Right atrium auricular region (tissue), 2 donors: ENCODE measurements at regions not wholly inside any gene's neighbourhood (a gene's known extent, or its start where the extent isn't known, plus 50 kb on each side); places are given as distances from the start of the nearest gene placed in this dataset.

Experiments used
- DNase-seq: peaks from one replicate; pipeline ENCODE4 v3.0.0-alpha.2; 2019; ENCODE audit warnings: low spot score
- H3K27ac ChIP-seq, 2 donors: fragments of 200-600 bp; sonication (generic); 1 replicate in 1 of 2; 2 replicates in 1 of 2; pipeline ENCODE4 v1.5.1; 2016 to 2019
- H3K27me3 ChIP-seq, 2 donors: fragments of 200-600 bp; sonication (generic); one replicate each; pipeline versions ENCODE4 v1.5.1 to v1.6.0; 2017 to 2019
- H3K36me3 ChIP-seq: fragments of 200-600 bp; sonication (generic); one replicate; pipeline ENCODE4 v1.5.1; 2016
- H3K4me1 ChIP-seq, 2 donors: fragments of 200-600 bp; sonication (generic); one replicate each; pipeline versions ENCODE4 v1.5.1 to v1.6.0; 2017 to 2019
- H3K4me3 ChIP-seq, 2 donors: fragments of 200-600 bp; sonication (generic); 1 replicate in 1 of 2; 2 replicates in 1 of 2; pipeline ENCODE4 v1.5.1; 2017 to 2019; ENCODE audit warnings: mild to moderate bottlenecking in 1 of 2, moderate library complexity in 1 of 2
- H3K9me3 ChIP-seq, 2 donors: fragments of 200-600 bp; sonication (generic); one replicate each; pipeline ENCODE4 v1.5.1; 2019
- microRNA-seq, 2 donors: library from miRNA; unstranded; fragments of <30 nt; microRNA quantifications; one replicate each; pipeline ENCODE4, GENCODE V29; 2016 to 2017; ENCODE audit warnings: borderline number of aligned reads in 2 of 2, borderline replicate concordance in 1 of 2
- TF ChIP-seq, protein P1 (sequence below), 2 donors: fragments of 200-600 bp; sonication (generic); IDR thresholded peaks; one replicate each; pipeline ENCODE4 v1.5.1; 2019; ENCODE audit warnings: antibody characterized with exemption in 2 of 2

DNA sequence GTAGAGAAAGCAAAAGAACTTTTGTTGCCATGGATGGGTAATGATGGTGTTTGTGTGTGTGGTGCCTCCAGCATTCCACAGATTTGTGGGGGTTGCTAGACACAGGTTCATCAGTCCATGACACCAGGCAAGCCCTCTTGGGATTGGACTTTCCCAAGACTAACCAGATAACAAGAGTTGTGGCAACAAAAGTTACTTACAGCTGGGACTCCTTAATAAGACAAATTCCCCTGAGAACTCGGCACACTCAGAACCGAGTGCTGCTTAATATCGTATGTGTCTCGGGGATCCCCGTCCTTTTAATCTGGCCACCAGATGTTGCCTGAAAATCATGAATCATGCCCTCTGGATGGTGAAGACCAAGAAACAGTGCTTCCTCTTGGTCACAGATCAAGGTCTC, 193.3 kb downstream of the AJAP1 start:
- Histone ChIP-seq H3K4me3 (no peak overlapping the region), H3K4me1 (no peaks in the 10 kb centered on the region), H3K36me3 (no peaks in the 10 kb centered on the region), H3K27me3 (no peaks in the 10 kb centered on the region), H3K9me3 (peaks cover 0 to 7% of the 10 kb centered on the region in 2 donors), H3K27ac (no peak overlapping the region)
- TF ChIP-seq, protein P1, sequence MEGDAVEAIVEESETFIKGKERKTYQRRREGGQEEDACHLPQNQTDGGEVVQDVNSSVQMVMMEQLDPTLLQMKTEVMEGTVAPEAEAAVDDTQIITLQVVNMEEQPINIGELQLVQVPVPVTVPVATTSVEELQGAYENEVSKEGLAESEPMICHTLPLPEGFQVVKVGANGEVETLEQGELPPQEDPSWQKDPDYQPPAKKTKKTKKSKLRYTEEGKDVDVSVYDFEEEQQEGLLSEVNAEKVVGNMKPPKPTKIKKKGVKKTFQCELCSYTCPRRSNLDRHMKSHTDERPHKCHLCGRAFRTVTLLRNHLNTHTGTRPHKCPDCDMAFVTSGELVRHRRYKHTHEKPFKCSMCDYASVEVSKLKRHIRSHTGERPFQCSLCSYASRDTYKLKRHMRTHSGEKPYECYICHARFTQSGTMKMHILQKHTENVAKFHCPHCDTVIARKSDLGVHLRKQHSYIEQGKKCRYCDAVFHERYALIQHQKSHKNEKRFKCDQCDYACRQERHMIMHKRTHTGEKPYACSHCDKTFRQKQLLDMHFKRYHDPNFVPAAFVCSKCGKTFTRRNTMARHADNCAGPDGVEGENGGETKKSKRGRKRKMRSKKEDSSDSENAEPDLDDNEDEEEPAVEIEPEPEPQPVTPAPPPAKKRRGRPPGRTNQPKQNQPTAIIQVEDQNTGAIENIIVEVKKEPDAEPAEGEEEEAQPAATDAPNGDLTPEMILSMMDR (IDR thresholded peaks at IDR 0.05): no peak
- no peak for DNase-seq

Small RNAs in the stretch of these regions (microRNA-seq; reads per million reads assigned to microRNA genes)
- gene MIR4417: 0 reads per million in 2 donors
